ENCODE measurements at regions not wholly inside any gene's neighbourhood (a gene's known extent, or its start where the extent isn't known, plus 50 kb on each side); places are given as distances from the start of the nearest gene placed in this dataset.
A peak's percentile ranks its signal among the peaks of the same experiment; 100 is the strongest.
"Not testable (repeated sequence)": the region's sequence is repeated elsewhere in the genome, so short reads cannot be mapped to it uniquely, and the experiment has no call there.

DNA sequence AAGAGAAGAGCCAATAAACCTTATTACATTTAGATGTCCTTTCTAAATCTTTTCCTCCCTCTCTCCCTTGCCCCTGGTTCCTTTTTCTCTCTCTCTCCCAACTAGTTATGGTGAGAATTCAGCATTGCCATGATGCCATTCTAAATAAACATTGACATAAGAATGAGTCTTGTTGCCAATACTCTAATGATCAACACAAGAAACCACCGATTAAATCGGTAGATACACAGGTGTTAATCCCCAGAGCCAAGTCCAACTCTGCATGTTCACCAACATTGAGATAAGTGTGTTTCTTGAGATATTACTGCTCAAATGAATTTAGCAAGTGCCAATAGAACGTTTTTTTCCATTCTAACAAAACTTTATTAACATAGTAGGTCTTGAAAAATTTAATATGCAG lies 412.1 kb downstream of the KCNJ2 start:
- no peak for DNase-seq (ENCODE audit: low read depth in 3 of 3)

- DNase-seq (ENCODE audit: low read depth in 3 of 3): no peak
Measured at GRCh38 chr17:70582777-70583176, 413.4 kb downstream of the KCNJ2 start.

DNA sequence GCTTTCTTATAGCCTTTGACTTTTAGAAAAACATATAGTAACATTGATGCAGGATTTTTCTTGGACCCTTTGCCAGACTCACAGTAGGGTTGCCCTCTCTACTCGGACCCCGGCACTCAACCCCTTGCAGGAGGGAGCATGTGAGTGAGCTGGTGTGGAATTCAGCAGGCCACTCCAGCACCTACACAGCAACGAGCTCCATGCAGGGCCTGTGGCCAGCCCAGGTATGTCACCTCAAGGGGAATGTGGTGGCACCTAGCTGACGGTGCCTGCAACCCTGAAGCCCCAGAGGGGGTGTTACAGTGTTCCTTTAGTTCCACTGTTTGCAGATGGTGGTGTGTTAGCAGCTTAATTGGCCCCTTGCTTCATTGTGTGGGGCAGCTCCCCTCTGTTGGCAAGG lies 414.9 kb downstream of the KCNJ2 start:
- no peak for DNase-seq (ENCODE audit: low read depth in 3 of 3)

GRCh38 chr17:70588003-70588402 lies 418.7 kb downstream of the KCNJ2 start:
- no peak for DNase-seq (ENCODE audit: low read depth in 3 of 3)

DNA sequence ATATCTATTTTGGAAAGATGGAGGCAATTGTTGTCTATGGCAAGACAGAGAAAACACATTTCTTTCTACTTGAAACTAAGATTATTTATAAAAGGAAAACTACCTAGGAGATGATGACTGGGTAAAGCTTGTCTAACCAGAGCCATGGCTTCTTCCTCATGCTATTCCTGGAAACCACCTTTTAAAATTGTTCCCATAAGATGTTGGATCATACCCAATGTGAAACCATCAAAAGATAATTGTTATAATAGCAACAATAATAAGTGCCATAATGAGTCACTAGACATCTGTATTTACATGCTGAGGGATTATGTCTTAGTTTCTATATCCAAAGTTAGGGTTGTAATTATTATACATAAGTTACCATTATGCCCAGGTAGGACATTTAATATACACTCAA lies 428.4 kb downstream of the KCNJ2 start:
- DNase-seq (ENCODE audit: low read depth in 3 of 3): no peak

GRCh38 chr17:70599198-70599597 lies 429.9 kb downstream of the KCNJ2 start:
- no peak for DNase-seq (ENCODE audit: low read depth in 3 of 3)

DNA sequence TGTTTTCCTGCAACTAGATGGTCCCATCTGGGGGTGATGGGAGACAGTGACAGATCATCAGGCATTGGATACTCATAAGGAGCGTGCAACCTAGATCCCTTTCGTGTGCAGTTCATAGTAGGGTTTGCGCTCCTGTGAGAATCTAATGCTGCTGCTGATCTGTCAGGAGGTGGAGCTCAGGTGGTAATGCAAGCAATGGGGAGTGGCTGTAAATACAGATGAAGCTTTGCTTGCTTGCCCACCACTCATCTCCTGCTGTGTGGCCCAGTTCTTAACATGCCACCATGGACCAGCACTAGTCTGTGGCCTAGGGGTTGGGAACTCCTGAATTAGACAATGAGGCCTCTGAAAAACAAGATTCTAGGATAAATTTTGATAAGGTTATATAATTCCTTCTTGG lies 430.6 kb downstream of the KCNJ2 start:
- DNase-seq (ENCODE audit: low read depth in 3 of 3): not testable (repeated sequence)

GRCh38 chr17:70603226-70603625 lies 433.9 kb downstream of the KCNJ2 start:
- DNase-seq (ENCODE audit: low read depth in 3 of 3): no peak

DNA sequence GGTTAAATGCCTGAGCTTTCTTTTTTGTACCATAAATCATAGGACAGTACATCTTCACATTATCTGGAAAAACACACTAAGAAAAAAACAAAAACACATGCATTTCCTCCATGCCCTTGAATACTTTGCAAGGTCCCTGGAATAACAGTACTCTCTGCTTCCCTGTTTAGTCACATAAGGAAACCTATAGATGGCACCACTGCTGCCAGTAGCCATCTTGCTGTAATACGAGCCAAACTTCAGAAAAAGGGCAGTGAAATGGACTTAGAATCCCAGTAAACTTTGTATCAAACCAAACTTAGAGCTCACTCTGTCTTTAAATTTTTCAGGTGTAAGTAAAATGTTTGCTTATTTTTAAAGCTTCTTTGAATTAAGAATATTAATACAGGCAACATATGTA lies 435.5 kb downstream of the KCNJ2 start:
- no peak for DNase-seq (ENCODE audit: low read depth in 3 of 3)

- no peak for DNase-seq (ENCODE audit: low read depth in 3 of 3)
Measured at GRCh38 chr17:70606086-70606485, 436.8 kb downstream of the KCNJ2 start.

- DNase-seq (ENCODE audit: low read depth in 3 of 3): no peak
Measured at GRCh38 chr17:70608193-70608592, 438.9 kb downstream of the KCNJ2 start.

GRCh38 chr17:70608957-70609356 lies 439.6 kb downstream of the KCNJ2 start:
- no peak for DNase-seq (ENCODE audit: low read depth in 3 of 3)

DNA sequence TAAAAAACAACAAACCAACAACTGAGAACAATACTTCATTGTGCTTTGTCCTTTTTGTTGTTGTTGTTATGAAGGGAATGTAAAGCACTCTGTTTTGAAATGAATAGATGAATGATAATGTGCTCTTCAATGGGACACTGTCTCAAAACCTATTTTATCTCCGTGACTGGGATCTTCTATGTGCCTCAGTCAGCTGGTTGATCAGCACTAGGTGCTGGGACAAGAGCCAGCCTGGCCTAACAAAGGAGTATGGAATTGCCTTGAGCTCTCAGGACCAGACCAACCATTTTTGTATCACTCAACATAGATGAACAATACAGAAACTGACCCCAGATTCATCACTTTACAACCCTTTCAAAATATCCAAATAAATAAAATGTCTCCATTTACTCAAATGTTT lies 440.2 kb downstream of the KCNJ2 start:
- DNase-seq (ENCODE audit: low read depth in 3 of 3): no peak

GRCh38 chr17:70610161-70610560 lies 440.8 kb downstream of the KCNJ2 start:
- DNase-seq (ENCODE audit: low read depth in 3 of 3): no peak

DNA sequence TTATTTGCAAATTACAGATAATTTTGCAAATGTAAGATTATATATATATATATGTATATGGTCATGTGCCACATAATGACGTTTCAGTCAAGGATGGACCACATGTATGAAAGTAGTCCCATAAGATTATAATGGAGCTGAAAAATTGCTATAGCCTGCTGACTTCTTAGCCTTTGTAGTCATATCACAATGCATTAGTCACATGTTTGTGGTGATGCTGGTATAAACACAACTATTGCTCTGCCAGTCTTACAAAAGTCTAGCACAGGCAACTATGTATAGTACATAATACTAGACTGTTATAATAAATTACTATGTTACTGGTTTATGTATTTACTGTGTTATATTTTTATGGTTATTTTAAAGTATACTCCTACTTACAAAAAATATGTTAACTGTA lies 444.3 kb downstream of the KCNJ2 start:
- no peak for DNase-seq (ENCODE audit: low read depth in 3 of 3)

DNA sequence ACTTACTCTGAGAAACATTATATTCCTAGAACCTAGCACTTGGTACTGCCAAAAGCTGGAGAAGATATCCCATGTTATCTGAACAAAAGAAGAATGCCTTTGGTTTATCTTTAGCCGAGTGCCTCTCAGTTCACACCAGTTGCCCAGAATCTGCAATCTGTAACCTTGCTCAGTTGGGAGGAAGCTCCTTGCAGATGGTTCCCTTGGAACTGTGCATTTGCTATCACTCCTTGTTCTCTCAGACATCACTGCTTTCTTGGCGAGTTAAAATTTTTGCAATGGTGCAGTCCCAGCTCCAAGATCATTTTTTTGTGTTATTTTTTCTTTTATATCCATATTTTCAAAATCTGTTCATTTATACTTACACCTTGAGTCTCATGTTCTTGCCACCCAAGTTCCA lies 446.5 kb downstream of the KCNJ2 start:
- no peak for DNase-seq (ENCODE audit: low read depth in 3 of 3)

DNA sequence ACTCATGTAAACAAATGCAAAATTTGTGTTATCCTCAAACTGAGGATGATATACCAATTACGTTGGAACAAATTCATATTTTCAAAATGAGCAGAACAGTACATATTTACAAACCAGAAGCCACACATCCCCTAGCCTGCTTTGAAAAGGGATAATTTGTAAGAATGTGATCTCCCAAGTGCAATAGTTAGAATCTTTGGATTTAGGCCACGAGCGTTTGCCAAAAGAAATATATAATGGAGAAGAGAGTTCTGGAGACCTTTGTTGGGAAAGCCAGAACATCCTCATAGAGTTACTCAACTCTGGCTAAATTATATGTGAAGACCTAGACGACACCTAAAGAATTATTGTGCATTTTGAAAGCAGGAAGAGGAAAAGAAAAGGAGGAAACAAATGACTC lies 449.3 kb downstream of the KCNJ2 start:
- no peak for DNase-seq (ENCODE audit: low read depth in 3 of 3)

GRCh38 chr17:70621566-70621965 lies 452.2 kb downstream of the KCNJ2 start:
- no peak for DNase-seq (ENCODE audit: low read depth in 3 of 3)

GRCh38 chr17:70622368-70623260 lies 453.3 kb downstream of the KCNJ2 start:
- DNase-seq (ENCODE audit: low read depth in 3 of 3): peak in 1 of 3 experiments; percentile 2

DNA sequence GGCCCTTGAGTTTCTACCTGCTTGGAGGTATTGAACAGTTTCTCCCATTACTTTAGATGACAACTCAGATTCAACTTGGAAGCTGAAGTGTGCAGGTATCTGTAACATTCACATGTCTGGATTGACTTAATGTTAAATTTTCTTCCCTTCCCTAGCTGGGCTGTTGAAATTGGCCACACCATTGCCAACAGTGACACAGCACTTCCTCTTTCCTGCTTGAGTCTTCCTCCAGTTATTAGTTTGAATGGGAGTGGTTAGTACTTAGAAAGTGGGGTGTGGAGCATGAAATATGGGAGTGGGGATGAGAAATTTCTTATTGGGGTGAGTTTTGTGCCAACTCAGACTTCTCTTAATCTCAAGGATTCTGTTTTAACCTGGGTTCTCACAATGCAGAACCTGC lies 454.9 kb downstream of the KCNJ2 start:
- no peak for DNase-seq (ENCODE audit: low read depth in 3 of 3)

GRCh38 chr17:70629902-70630301 lies 460.6 kb downstream of the KCNJ2 start:
- no peak for DNase-seq (ENCODE audit: low read depth in 3 of 3)

GRCh38 chr17:70636517-70637133 lies 467.3 kb downstream of the KCNJ2 start:
- DNase-seq (ENCODE audit: low read depth in 3 of 3): no peak

DNA sequence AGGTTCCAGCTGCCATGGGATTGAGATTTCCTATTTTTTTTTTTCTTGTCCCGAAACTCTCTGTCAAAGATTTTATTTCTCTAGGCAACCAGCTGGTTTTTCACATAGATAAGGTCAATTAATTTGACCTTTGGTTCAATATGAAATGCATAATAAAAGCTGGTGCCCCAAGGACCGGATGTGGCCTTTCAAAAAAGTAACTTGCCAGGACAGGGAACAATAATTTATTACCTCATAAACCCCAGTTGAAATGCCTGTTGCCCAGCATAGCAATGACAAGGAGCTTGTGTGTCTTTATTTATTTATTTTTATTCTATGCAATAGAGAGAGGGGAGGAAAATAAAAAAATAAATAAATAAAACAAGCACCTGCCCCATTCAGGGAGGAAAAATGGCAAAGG lies 472.7 kb downstream of the KCNJ2 start:
- DNase-seq (ENCODE audit: low read depth in 3 of 3): no peak

Measured in stimulated activated CD4-positive, alpha-beta T cell treated with anti-CD3 and anti-CD28 coated beads, TNF-alpha, amount 100 ng/mL, for 24 hours (primary cell).